ENCODE measurements at regions not wholly inside any gene's neighbourhood (a gene's known extent, or its start where the extent isn't known, plus 50 kb on each side); places are given as distances from the start of the nearest gene placed in this dataset.

DNA sequence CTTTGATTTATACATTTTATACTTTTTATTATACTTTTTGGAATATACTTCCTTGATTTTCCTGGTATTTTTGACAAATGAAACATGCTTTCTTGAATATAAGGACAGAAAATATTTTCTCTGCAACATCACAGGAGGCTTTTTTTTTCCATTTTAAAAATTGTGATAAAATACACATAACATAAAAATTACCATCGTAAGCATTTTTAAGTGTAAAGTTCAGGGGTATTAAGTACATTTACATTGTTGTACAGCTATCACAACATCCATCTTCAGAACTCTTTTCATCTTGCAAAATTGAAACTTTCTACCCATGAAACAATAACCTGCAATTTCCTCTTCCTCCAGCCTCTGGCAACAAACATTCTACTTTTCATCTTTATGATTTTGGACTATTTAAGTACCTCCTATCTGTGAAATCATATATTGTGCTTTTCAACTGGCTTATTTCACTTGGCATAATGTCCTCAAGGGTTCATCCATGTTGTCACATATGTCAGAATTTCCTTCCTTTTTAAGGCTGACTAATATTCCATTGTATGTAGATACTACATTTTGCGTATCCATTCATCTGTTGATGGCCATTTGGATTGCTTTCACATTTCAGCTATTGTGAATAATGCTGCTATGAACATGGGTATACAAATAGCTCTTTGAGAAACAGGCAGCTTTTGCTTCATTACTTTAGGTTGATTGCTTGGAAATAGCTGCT, 412.6 kb downstream of the RAPGEF2 start:
- TF ChIP-seq, protein P1, sequence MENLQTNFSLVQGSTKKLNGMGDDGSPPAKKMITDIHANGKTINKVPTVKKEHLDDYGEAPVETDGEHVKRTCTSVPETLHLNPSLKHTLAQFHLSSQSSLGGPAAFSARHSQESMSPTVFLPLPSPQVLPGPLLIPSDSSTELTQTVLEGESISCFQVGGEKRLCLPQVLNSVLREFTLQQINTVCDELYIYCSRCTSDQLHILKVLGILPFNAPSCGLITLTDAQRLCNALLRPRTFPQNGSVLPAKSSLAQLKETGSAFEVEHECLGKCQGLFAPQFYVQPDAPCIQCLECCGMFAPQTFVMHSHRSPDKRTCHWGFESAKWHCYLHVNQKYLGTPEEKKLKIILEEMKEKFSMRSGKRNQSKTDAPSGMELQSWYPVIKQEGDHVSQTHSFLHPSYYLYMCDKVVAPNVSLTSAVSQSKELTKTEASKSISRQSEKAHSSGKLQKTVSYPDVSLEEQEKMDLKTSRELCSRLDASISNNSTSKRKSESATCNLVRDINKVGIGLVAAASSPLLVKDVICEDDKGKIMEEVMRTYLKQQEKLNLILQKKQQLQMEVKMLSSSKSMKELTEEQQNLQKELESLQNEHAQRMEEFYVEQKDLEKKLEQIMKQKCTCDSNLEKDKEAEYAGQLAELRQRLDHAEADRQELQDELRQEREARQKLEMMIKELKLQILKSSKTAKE (CRISPR knock-in tag; IDR thresholded peaks at IDR 0.05; ENCODE audit: borderline replicate concordance): no peak
- TF ChIP-seq ZNF274 (CRISPR knock-in tag; IDR thresholded peaks at IDR 0.05): no peak
- TF ChIP-seq KMT2B (CRISPR knock-in tag; IDR thresholded peaks at IDR 0.05): no peak
- no peak for TF ChIP-seq RAD51 (IDR thresholded peaks at IDR 0.05; ENCODE audit: borderline replicate concordance)
- no peak for TF ChIP-seq ZNF121 (CRISPR knock-in tag; IDR thresholded peaks at IDR 0.05)
- TF ChIP-seq ZSCAN30 (CRISPR knock-in tag; IDR thresholded peaks at IDR 0.05): no peak
- TF ChIP-seq, protein P2, sequence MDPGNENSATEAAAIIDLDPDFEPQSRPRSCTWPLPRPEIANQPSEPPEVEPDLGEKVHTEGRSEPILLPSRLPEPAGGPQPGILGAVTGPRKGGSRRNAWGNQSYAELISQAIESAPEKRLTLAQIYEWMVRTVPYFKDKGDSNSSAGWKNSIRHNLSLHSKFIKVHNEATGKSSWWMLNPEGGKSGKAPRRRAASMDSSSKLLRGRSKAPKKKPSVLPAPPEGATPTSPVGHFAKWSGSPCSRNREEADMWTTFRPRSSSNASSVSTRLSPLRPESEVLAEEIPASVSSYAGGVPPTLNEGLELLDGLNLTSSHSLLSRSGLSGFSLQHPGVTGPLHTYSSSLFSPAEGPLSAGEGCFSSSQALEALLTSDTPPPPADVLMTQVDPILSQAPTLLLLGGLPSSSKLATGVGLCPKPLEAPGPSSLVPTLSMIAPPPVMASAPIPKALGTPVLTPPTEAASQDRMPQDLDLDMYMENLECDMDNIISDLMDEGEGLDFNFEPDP (CRISPR knock-in tag; conservative IDR thresholded peaks at IDR 0.05): no peak
- TF ChIP-seq IRF2 (CRISPR knock-in tag; IDR thresholded peaks at IDR 0.05): no peak
- TF ChIP-seq RBM22 (optimal IDR thresholded peaks at IDR 0.05; ENCODE audit: low read length): no peak
- TF ChIP-seq, protein P3, sequence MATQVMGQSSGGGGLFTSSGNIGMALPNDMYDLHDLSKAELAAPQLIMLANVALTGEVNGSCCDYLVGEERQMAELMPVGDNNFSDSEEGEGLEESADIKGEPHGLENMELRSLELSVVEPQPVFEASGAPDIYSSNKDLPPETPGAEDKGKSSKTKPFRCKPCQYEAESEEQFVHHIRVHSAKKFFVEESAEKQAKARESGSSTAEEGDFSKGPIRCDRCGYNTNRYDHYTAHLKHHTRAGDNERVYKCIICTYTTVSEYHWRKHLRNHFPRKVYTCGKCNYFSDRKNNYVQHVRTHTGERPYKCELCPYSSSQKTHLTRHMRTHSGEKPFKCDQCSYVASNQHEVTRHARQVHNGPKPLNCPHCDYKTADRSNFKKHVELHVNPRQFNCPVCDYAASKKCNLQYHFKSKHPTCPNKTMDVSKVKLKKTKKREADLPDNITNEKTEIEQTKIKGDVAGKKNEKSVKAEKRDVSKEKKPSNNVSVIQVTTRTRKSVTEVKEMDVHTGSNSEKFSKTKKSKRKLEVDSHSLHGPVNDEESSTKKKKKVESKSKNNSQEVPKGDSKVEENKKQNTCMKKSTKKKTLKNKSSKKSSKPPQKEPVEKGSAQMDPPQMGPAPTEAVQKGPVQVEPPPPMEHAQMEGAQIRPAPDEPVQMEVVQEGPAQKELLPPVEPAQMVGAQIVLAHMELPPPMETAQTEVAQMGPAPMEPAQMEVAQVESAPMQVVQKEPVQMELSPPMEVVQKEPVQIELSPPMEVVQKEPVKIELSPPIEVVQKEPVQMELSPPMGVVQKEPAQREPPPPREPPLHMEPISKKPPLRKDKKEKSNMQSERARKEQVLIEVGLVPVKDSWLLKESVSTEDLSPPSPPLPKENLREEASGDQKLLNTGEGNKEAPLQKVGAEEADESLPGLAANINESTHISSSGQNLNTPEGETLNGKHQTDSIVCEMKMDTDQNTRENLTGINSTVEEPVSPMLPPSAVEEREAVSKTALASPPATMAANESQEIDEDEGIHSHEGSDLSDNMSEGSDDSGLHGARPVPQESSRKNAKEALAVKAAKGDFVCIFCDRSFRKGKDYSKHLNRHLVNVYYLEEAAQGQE (IDR thresholded peaks at IDR 0.05; ENCODE audit: borderline replicate concordance in 1 of 2, low read depth in 1 of 2, low read length in 2 of 2): no peak
- TF ChIP-seq, protein P4, sequence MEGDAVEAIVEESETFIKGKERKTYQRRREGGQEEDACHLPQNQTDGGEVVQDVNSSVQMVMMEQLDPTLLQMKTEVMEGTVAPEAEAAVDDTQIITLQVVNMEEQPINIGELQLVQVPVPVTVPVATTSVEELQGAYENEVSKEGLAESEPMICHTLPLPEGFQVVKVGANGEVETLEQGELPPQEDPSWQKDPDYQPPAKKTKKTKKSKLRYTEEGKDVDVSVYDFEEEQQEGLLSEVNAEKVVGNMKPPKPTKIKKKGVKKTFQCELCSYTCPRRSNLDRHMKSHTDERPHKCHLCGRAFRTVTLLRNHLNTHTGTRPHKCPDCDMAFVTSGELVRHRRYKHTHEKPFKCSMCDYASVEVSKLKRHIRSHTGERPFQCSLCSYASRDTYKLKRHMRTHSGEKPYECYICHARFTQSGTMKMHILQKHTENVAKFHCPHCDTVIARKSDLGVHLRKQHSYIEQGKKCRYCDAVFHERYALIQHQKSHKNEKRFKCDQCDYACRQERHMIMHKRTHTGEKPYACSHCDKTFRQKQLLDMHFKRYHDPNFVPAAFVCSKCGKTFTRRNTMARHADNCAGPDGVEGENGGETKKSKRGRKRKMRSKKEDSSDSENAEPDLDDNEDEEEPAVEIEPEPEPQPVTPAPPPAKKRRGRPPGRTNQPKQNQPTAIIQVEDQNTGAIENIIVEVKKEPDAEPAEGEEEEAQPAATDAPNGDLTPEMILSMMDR (CRISPR knock-in tag; IDR thresholded peaks at IDR 0.05): no peak
- TF ChIP-seq POLR2AphosphoS5 (IDR thresholded peaks at IDR 0.05; ENCODE audit: low read depth, low read length): no peak
- no peak for TF ChIP-seq POLR2A (IDR thresholded peaks at IDR 0.05; ENCODE audit: insufficient read depth in 1 of 2, low read depth in 2 of 2, low read length in 2 of 2)
